ENCODE measurements at regions not wholly inside any gene's neighbourhood (a gene's known extent, or its start where the extent isn't known, plus 50 kb on each side); places are given as distances from the start of the nearest gene placed in this dataset.

GRCh38 chr10:53572799-53573198 lies 800.2 kb upstream of the MBL2 start:
- intact Hi-C loops (cut with DNase I; ENCODE audit: low total_unique reads): no loop called here
- DNase-seq (no peak), ATAC-seq (no peak)
- no peaks in the 10 kb centered on the region for H3K9me3 ChIP-seq
- H3K4me1 ChIP-seq: no peaks in the 10 kb centered on the region
- H3K36me3 ChIP-seq: no peaks in the 10 kb centered on the region
- TF ChIP-seq CTCF (IDR thresholded peaks at IDR 0.05 in 4 of 5, conservative IDR thresholded peaks at IDR 0.05 in 1 of 5) (no peak), POLR2A (IDR thresholded peaks at IDR 0.05) (no peak)
- no peak overlapping the region for H3K27ac ChIP-seq
- H3K4me3 ChIP-seq: no peak overlapping the region
- H3K27me3 ChIP-seq: no peaks in the 10 kb centered on the region
- in situ Hi-C loops (cut with MboI; ENCODE audit: low sequenced_read_pairs in 4 of 4): no loop called here

GRCh38 chr10:53570221-53570620 lies 797.6 kb upstream of the MBL2 start:
- H3K27ac ChIP-seq: no peak overlapping the region
- H3K36me3 ChIP-seq: no peaks in the 10 kb centered on the region
- no peaks in the 10 kb centered on the region for H3K9me3 ChIP-seq
- TF ChIP-seq POLR2A (IDR thresholded peaks at IDR 0.05) (no peak), CTCF (IDR thresholded peaks at IDR 0.05 in 4 of 5, conservative IDR thresholded peaks at IDR 0.05 in 1 of 5) (no peak)
- no peak overlapping the region for H3K4me3 ChIP-seq
- DNase-seq (no peak), ATAC-seq (no peak)
- intact Hi-C loops (cut with DNase I; ENCODE audit: low total_unique reads): no loop called here
- in situ Hi-C loops (cut with MboI; ENCODE audit: low sequenced_read_pairs in 4 of 4): no loop called here
- H3K27me3 ChIP-seq: no peaks in the 10 kb centered on the region
- H3K4me1 ChIP-seq: no peaks in the 10 kb centered on the region

- Histone ChIP-seq H3K9me3 (no peaks in the 10 kb centered on the region), H3K4me1 (no peaks in the 10 kb centered on the region), H3K36me3 (no peaks in the 10 kb centered on the region), H3K27ac (no peak overlapping the region), H3K27me3 (no peaks in the 10 kb centered on the region), H3K4me3 (no peak overlapping the region)
- TF ChIP-seq POLR2A (IDR thresholded peaks at IDR 0.05) (no peak), CTCF (IDR thresholded peaks at IDR 0.05 in 4 of 5, conservative IDR thresholded peaks at IDR 0.05 in 1 of 5) (no peak)
- in situ Hi-C loops (cut with MboI; ENCODE audit: low sequenced_read_pairs in 4 of 4) (no loop called here), intact Hi-C loops (cut with DNase I; ENCODE audit: low total_unique reads) (no loop called here)
- ATAC-seq (no peak), DNase-seq (no peak)
Observed at GRCh38 chr10:53569455-53569854, 796.9 kb upstream of the MBL2 start.

GRCh38 chr10:53548664-53549063 lies 776.1 kb upstream of the MBL2 start:
- H3K27ac ChIP-seq: no peak overlapping the region
- no peaks in the 10 kb centered on the region for H3K27me3 ChIP-seq
- DNase-seq (no peak), ATAC-seq (no peak)
- H3K9me3 ChIP-seq: no peaks in the 10 kb centered on the region
- no peaks in the 10 kb centered on the region for H3K4me1 ChIP-seq
- TF ChIP-seq POLR2A (IDR thresholded peaks at IDR 0.05) (no peak), CTCF (IDR thresholded peaks at IDR 0.05 in 4 of 5, conservative IDR thresholded peaks at IDR 0.05 in 1 of 5) (no peak)
- in situ Hi-C loops (cut with MboI; ENCODE audit: low sequenced_read_pairs in 4 of 4): no loop called here
- intact Hi-C loops (cut with DNase I; ENCODE audit: low total_unique reads): no loop called here
- H3K36me3 ChIP-seq: no peaks in the 10 kb centered on the region
- H3K4me3 ChIP-seq: no peak overlapping the region

GRCh38 chr10:53547364-53547763 lies 774.8 kb upstream of the MBL2 start:
- in situ Hi-C loops (cut with MboI; ENCODE audit: low sequenced_read_pairs in 4 of 4): no loop called here
- Histone ChIP-seq H3K4me3 (no peak overlapping the region), H3K36me3 (no peaks in the 10 kb centered on the region), H3K27ac (no peak overlapping the region), H3K9me3 (no peaks in the 10 kb centered on the region), H3K27me3 (no peaks in the 10 kb centered on the region), H3K4me1 (no peaks in the 10 kb centered on the region)
- ATAC-seq (no peak), DNase-seq (no peak)
- intact Hi-C loops (cut with DNase I; ENCODE audit: low total_unique reads): no loop called here
- TF ChIP-seq POLR2A (IDR thresholded peaks at IDR 0.05): no peak
- TF ChIP-seq CTCF (IDR thresholded peaks at IDR 0.05 in 4 of 5, conservative IDR thresholded peaks at IDR 0.05 in 1 of 5): no peak
